Left lobe of liver (tissue), 2 donors: ENCODE measurements at regions not wholly inside any gene's neighbourhood (a gene's known extent, or its start where the extent isn't known, plus 50 kb on each side); places are given as distances from the start of the nearest gene placed in this dataset.

Source experiments
- ATAC-seq: fragments of 200-7000 bp; cut with Tn5 transposase; one replicate; pipeline ENCODE4 v1.9.1; 2020; ENCODE audit warnings: mild to moderate bottlenecking, moderate library complexity
- DNase-seq: peaks from one replicate; pipeline ENCODE4 v3.0.0-alpha.2; 2020; ENCODE audit warnings: low spot score
- donor health status: DM: no; HTN: no; CAD: no; lungs with moderate emphysema.
- donor health status: DM: no; HTN: yes; CAD: no.

DNA sequence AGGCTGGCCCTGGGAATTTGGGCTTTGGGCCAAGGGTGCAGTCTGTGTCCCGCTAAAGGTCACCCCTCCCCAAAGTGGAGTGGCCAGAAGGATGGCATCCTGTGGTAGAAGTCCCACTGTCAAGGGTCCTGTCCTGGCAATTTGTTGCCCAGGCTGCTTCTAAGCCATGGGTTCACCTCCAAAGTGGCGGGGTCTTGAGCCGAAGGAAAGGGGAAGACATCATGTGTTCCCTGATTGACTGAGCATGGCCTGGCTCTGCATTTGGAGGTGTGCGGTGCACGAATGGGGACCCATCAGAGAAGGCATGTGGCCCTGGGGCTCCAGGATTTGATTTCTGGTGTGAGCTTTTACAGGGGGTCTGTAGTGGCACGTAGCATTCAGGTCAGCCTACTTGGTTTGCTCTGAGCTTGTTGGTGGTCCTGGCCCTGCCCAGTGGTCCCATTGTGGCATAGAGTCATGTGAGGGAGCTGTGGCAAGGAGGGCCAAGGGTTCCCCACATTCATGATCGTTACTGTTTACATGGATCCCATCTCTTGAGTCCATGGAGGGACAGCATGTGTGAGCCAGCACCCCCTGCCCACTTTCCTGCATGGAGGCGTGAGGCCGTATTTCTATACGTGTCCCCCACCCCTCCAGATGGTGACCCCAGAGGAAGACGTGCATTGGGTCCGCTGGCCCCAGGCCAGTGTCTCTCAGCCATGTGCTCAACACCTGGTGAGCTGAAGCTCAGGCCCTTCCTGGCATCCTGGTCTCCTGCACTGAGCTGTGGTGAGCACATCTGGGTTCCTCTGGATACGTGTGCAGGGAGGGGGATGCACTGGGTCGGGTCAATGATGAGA is 225.1 kb downstream of the SNRPN start:
- ATAC-seq, result no peak
- peak; percentile 34 for DNase-seq

- peak; percentile 22 for DNase-seq
- ATAC-seq, result no peak
Measured at GRCh38 chr15:25180606-25181292, 226.0 kb downstream of the SNRPN start.

GRCh38 chr15:25181293-25182097 is 226.7 kb downstream of the SNRPN start:
- ATAC-seq (no peak), DNase-seq (peak; percentile 33)

DNA sequence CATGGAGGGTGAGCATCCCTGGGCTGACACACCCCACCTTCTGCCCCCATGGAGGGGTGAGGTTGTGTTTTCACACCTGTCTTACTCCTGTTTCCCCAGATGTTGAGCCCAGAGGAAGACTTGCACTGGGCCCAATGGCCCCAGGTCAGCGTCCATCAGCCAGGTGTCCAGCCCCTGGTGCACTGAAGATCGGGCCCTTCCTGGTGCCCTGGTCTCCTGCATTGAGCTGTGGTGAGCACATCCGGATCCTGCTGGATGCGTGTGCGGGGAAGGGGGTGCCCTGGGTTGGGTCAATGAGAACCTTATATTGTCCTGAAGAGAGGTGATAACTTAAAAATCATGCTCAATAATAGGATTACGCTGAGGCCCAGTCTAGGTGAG is 227.3 kb downstream of the SNRPN start:
- peak; percentile 18 for DNase-seq
- no peak for ATAC-seq

DNA sequence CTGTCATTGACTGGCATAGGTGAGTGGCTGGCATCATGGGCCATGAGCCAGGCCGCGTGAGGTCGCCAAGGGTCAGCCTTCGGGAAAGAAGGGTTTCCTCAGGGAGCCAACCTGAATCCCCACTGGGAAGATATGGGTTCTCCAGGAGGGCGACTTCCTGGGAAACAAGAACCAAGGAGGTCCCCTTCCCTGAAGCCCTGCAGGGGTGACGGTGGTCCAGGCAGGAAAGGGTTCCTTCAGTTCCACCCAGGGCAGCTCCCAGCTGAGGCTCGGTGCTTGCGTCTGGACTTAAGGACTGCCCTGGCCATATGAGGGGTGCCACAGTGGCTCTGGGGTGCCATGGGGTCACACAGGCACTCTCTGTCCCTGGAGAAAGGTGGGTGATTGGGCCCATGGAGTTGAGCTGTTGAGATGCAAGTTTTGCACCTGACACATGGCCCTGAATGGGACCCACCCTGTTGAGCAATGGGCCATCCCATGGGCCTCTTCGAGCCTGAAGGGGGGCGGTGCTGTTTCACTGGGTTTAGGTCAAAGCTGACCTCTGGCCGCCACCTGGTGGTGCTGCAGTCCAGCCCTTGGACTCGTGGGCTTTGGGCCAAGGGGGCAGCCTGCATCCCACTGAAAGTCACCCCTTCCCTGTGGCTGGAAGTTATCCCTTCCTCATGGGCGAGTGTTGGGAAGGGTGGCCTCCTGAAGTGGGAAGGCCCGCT is 228.1 kb downstream of the SNRPN start:
- ATAC-seq (peak; percentile 18), DNase-seq (peak; percentile 27)

GRCh38 chr15:25183581-25184251 is 228.9 kb downstream of the SNRPN start:
- DNase-seq, result peak; percentile 35
- no peak for ATAC-seq

- DNase-seq, result peak; percentile 36
- no peak for ATAC-seq
Measured at GRCh38 chr15:25184356-25185155, 229.8 kb downstream of the SNRPN start.

DNA sequence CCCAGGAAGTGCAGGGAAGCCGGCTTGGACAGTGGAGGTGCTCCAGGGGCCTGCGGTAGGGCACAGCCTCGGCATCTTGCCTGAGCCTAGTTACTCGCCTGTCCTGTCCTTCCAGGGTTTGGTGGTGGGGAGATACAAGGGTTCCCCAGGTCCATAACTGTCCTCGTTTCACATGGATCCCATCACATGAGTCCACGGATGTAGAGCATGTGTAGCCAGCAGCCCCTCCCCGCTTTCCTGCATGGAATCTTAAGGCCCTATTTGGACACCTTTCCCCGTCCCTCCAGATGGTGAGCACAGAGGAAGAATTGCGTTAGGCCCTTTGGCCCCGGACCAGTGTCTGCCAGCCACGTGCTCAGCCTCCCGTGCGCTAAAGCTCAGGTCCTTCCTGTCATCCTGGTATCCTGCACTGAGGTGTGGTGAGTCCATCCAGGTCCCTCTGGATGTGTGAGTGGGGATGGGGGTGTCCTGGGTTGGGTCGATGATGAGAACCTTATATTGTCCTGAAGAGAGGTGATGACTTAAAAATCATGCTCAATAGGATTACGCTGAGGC is 230.4 kb downstream of the SNRPN start:
- ATAC-seq (no peak), DNase-seq (no peak)

GRCh38 chr15:25185791-25186190 is 231.0 kb downstream of the SNRPN start:
- no peak for ATAC-seq
- DNase-seq, result no peak

DNA sequence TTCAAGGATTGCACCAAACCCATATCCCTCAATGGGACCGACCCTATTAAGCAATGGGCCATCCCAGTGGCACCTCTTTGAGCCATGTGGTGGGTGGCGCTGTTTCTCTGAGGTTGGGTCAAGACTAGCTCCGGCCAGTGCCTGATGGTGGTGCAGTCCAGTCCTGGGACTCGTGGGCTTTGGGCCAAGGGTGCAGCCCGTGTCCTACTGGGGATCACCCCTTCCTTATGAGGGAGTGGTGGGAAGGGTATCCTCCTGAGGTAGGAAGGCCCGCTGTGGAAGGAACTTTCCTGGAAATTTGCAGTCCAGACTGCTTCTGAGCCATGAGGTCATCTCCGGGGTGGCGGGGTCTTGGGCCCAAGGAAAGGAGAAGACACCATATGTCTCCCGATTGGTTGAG is 231.6 kb downstream of the SNRPN start:
- DNase-seq (no peak), ATAC-seq (no peak)

DNA sequence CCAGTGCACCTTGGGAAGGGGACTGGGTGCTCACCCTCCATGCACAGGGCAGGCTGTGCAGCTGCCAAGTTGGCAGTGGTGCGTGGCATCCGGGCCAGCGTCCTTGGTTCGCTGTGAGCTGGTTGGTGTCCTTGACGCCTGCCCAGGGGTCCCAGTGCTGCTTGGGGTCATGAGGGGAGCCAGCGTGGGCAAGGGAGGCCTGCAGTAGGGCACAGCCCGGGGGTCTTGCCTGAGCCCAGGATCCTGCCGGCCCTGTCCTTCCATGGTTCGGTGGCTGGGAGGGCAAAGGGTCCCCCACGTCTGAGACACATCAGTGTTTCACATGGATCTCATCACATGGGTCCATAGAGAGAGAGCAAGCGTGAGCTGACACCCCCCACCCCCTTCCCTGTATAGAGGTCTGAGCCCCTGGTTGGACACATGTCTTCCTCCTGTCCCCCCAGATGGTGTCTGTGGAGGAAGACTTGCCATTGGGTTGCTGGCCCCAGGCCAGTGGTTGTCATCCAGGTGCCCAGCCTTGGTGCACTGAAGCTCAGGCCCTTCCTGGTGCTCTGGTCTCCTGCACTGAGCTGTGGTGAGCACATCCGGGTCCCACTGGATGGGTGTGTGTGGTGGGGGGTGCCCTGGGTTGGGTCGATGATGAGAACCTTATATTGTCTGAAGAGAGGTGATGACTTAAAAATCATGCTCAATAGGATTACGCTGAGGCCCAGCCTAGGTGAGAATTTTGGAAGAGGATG is 232.3 kb downstream of the SNRPN start:
- DNase-seq, result no peak

GRCh38 chr15:25188051-25188450 is 233.3 kb downstream of the SNRPN start:
- ATAC-seq (no peak), DNase-seq (no peak)

More for the DNA sequence above, 232.3 kb downstream of the SNRPN start:
- ATAC-seq, result no peak

- ATAC-seq (peak; percentile 34), DNase-seq (no peak)
Measured at GRCh38 chr15:25188551-25189101, 233.8 kb downstream of the SNRPN start.

GRCh38 chr15:25189551-25189950 is 234.8 kb downstream of the SNRPN start:
- DNase-seq (no peak), ATAC-seq (no peak)

- peak; percentile 80 for ATAC-seq
- peak; percentile 84 for DNase-seq
Measured at GRCh38 chr15:25192651-25193050, 237.9 kb downstream of the SNRPN start.

GRCh38 chr15:25207369-25207768 is 231.5 kb downstream of the UBE3A start:
- ATAC-seq (no peak), DNase-seq (no peak)

DNA sequence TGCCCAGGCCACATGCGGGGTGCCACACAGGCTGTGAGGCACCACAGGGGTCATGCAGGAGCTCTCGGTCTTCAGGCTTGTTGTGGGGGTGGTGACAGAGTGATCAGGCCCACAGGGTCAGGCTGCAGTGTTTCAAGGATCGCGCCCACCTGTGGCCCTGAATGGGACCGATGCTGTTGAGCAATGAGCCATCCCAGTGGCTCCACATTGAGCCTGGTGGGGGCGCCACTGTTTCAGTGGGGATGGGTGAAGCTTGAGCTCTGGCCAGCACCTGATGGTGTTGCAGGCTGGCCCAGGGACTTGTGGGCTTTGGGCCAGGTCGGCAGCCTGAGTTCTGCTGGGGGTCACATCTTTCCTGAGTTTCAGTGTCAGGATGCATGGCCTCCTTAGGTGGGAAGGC is 230.1 kb downstream of the UBE3A start:
- ATAC-seq (no peak), DNase-seq (no peak)

- no peak for DNase-seq
- ATAC-seq, result no peak
Measured at GRCh38 chr15:25220834-25221233, 218.0 kb downstream of the UBE3A start.
